IPS-18a (cell line): ENCODE measurements at regions not wholly inside any gene's neighbourhood (a gene's known extent, or its start where the extent isn't known, plus 50 kb on each side); places are given as distances from the start of the nearest gene placed in this dataset.

ENCODE experiments used
- H3K27ac ChIP-seq: one replicate; pipeline ENCODE4 v1.5.1; 2013; ENCODE audit warnings: low read length
- H3K27me3 ChIP-seq: one replicate; pipeline ENCODE4 v1.6.1; 2013; ENCODE audit warnings: mild to moderate bottlenecking, low read length; ENCODE audit not compliant: control insufficient read depth, insufficient read depth
- H3K36me3 ChIP-seq: one replicate; pipeline ENCODE4 v1.6.1; 2013; ENCODE audit warnings: low read depth, low read length; ENCODE audit not compliant: control insufficient read depth
- H3K4me1 ChIP-seq: one replicate; pipeline ENCODE4 v1.6.1; 2013; ENCODE audit warnings: low read depth, low read length; ENCODE audit not compliant: control insufficient read depth
- H3K4me3 ChIP-seq: one replicate; pipeline ENCODE4 v1.5.1; 2013; ENCODE audit warnings: low read length
- H3K9ac ChIP-seq: one replicate; pipeline ENCODE4 v1.6.1; 2013; ENCODE audit warnings: mild to moderate bottlenecking, low read length, moderate library complexity
- H3K9me3 ChIP-seq: one replicate; pipeline ENCODE4 v1.6.1; 2013; ENCODE audit warnings: low read depth, low read length; ENCODE audit not compliant: control insufficient read depth

GRCh38 chr11:134536219-134536618 lies 124.2 kb upstream of the B3GAT1 start:
- Histone ChIP-seq H3K4me1 (no peaks in the 10 kb centered on the region), H3K36me3 (no peaks in the 10 kb centered on the region), H3K27ac (no peak overlapping the region), H3K4me3 (no peak overlapping the region), H3K27me3 (no peaks in the 10 kb centered on the region), H3K9ac (no peak overlapping the region), H3K9me3 (no peaks in the 10 kb centered on the region)

- Histone ChIP-seq H3K27me3 (no peaks in the 10 kb centered on the region), H3K9me3 (no peaks in the 10 kb centered on the region), H3K4me3 (no peak overlapping the region), H3K4me1 (no peaks in the 10 kb centered on the region), H3K9ac (no peak overlapping the region), H3K36me3 (no peaks in the 10 kb centered on the region), H3K27ac (no peak overlapping the region)
Measured at GRCh38 chr11:134535029-134536025, 123.3 kb upstream of the B3GAT1 start.

- Histone ChIP-seq H3K4me3 (no peak overlapping the region), H3K9me3 (no peaks in the 10 kb centered on the region), H3K27me3 (no peaks in the 10 kb centered on the region), H3K4me1 (no peaks in the 10 kb centered on the region), H3K36me3 (no peaks in the 10 kb centered on the region), H3K27ac (no peak overlapping the region), H3K9ac (no peak overlapping the region)
Measured at GRCh38 chr11:134533511-134533910, 121.5 kb upstream of the B3GAT1 start.

- Histone ChIP-seq H3K4me1 (peaks cover 2% of the 10 kb centered on the region), H3K9ac (no peak overlapping the region), H3K4me3 (no peak overlapping the region), H3K27ac (no peak overlapping the region), H3K36me3 (no peaks in the 10 kb centered on the region), H3K9me3 (no peaks in the 10 kb centered on the region), H3K27me3 (no peaks in the 10 kb centered on the region)
Measured at GRCh38 chr11:134532921-134533421, 120.9 kb upstream of the B3GAT1 start.

- no peak overlapping the region for H3K9ac ChIP-seq
- H3K4me1 ChIP-seq, result peaks cover 7% of the 10 kb centered on the region
- no peaks in the 10 kb centered on the region for H3K27me3 ChIP-seq
- H3K9me3 ChIP-seq, result no peaks in the 10 kb centered on the region
- H3K27ac ChIP-seq, result no peak overlapping the region
- no peak overlapping the region for H3K4me3 ChIP-seq
- no peaks in the 10 kb centered on the region for H3K36me3 ChIP-seq
Measured at GRCh38 chr11:134532131-134532920, 120.3 kb upstream of the B3GAT1 start.

- H3K4me3 ChIP-seq, result no peak overlapping the region
- no peak overlapping the region for H3K27ac ChIP-seq
- no peaks in the 10 kb centered on the region for H3K27me3 ChIP-seq
- no peak overlapping the region for H3K9ac ChIP-seq
- H3K36me3 ChIP-seq, result no peaks in the 10 kb centered on the region
- no peaks in the 10 kb centered on the region for H3K9me3 ChIP-seq
- H3K4me1 ChIP-seq, result peaks cover 7% of the 10 kb centered on the region
Measured at GRCh38 chr11:134531327-134532130, 119.5 kb upstream of the B3GAT1 start.

- H3K27ac ChIP-seq, result no peak overlapping the region
- peaks cover 7% of the 10 kb centered on the region for H3K4me1 ChIP-seq
- no peaks in the 10 kb centered on the region for H3K27me3 ChIP-seq
- H3K4me3 ChIP-seq, result no peak overlapping the region
- no peaks in the 10 kb centered on the region for H3K9me3 ChIP-seq
- H3K36me3 ChIP-seq, result no peaks in the 10 kb centered on the region
- H3K9ac ChIP-seq, result no peak overlapping the region
Measured at GRCh38 chr11:134530636-134531326, 118.7 kb upstream of the B3GAT1 start.

GRCh38 chr11:134529212-134530096 lies 117.4 kb upstream of the B3GAT1 start:
- no peak overlapping the region for H3K4me3 ChIP-seq
- no peak overlapping the region for H3K9ac ChIP-seq
- H3K27ac ChIP-seq, result no peak overlapping the region
- H3K27me3 ChIP-seq, result no peaks in the 10 kb centered on the region
- H3K4me1 ChIP-seq, result peaks cover 7% of the 10 kb centered on the region
- no peaks in the 10 kb centered on the region for H3K9me3 ChIP-seq
- no peaks in the 10 kb centered on the region for H3K36me3 ChIP-seq

GRCh38 chr11:134528453-134528852 lies 116.4 kb upstream of the B3GAT1 start:
- Histone ChIP-seq H3K36me3 (no peaks in the 10 kb centered on the region), H3K9ac (no peak overlapping the region), H3K9me3 (no peaks in the 10 kb centered on the region), H3K27ac (no peak overlapping the region), H3K4me1 (peaks cover 7% of the 10 kb centered on the region), H3K4me3 (no peak overlapping the region), H3K27me3 (no peaks in the 10 kb centered on the region)
